ENCODE measurements at regions not wholly inside any gene's neighbourhood (a gene's known extent, or its start where the extent isn't known, plus 50 kb on each side); places are given as distances from the start of the nearest gene placed in this dataset.

DNA sequence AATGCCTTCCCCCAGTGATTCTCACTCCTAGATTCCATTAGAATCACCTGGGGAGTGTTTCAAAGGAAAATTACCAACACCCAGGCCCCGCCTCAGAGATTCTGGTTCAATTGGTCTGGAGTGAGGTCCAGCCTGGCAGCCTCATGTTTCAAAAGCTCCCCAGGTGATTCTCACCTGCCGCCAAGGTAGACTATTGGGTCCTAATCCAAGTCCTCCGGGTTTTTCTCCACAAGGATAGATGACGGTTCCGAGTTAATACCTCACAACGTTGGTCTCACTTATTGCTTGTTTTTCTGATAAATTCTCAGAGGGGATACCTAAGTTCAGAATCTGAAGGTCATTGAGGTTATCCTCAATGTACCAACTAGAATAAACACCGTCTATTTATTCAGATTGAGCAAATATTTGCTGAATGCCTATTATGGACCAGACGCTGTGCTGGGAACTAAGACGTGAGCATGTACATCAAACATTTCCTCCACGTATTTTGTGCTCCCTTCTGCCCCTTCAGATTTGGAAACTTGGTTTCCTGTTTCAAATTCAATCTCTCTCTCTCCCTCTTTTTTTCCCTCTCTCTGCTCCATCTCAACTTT is 97.5 kb downstream of the SEC16B start (continued):
- TF ChIP-seq, protein P1, sequence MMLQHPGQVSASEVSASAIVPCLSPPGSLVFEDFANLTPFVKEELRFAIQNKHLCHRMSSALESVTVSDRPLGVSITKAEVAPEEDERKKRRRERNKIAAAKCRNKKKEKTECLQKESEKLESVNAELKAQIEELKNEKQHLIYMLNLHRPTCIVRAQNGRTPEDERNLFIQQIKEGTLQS (CRISPR knock-in tag; IDR thresholded peaks at IDR 0.05): no peak
- TF ChIP-seq ZNF564 (CRISPR knock-in tag; IDR thresholded peaks at IDR 0.05) (no peak), POLR2G (IDR thresholded peaks at IDR 0.05; ENCODE audit: low read depth, low read length) (no peak), MIER2 (CRISPR knock-in tag; IDR thresholded peaks at IDR 0.05) (no peak), ZNF552 (CRISPR knock-in tag; IDR thresholded peaks at IDR 0.05; ENCODE audit: borderline replicate concordance) (no peak), RCOR2 (CRISPR knock-in tag; IDR thresholded peaks at IDR 0.05) (peak; percentile 67; the same call in 1 of the 2 replicates), SOX13 (IDR thresholded peaks at IDR 0.05) (0 out of 2 replicates have a peak, but pooled peaks have one; percentile 17), SOX13 (CRISPR knock-in tag; conservative IDR thresholded peaks at IDR 0.05 in 1 of 2, IDR thresholded peaks at IDR 0.05 in 1 of 2) (peak in 1 of 2 experiments; percentile 76; a peak in 2 of 4 replicates), ZMYM3 (CRISPR knock-in tag; IDR thresholded peaks at IDR 0.05) (no peak), ATRX (CRISPR knock-in tag; IDR thresholded peaks at IDR 0.05; ENCODE audit: borderline replicate concordance) (no peak), HDAC1 (CRISPR knock-in tag; IDR thresholded peaks at IDR 0.05) (peak; percentile 55), NR2F1 (CRISPR knock-in tag; IDR thresholded peaks at IDR 0.05) (peak; percentile 89), MED1 (CRISPR knock-in tag; IDR thresholded peaks at IDR 0.05) (no peak), REPIN1 (CRISPR knock-in tag; IDR thresholded peaks at IDR 0.05; ENCODE audit: borderline replicate concordance, low read depth) (no peak), NAIF1 (CRISPR knock-in tag; IDR thresholded peaks at IDR 0.05; ENCODE audit: borderline replicate concordance) (no peak), ZNF253 (CRISPR knock-in tag; IDR thresholded peaks at IDR 0.05; ENCODE audit: borderline replicate concordance) (no peak), ISL2 (CRISPR knock-in tag; IDR thresholded peaks at IDR 0.05) (peak; percentile 63; the same call in 1 of the 2 replicates)
- TF ChIP-seq, protein P2, sequence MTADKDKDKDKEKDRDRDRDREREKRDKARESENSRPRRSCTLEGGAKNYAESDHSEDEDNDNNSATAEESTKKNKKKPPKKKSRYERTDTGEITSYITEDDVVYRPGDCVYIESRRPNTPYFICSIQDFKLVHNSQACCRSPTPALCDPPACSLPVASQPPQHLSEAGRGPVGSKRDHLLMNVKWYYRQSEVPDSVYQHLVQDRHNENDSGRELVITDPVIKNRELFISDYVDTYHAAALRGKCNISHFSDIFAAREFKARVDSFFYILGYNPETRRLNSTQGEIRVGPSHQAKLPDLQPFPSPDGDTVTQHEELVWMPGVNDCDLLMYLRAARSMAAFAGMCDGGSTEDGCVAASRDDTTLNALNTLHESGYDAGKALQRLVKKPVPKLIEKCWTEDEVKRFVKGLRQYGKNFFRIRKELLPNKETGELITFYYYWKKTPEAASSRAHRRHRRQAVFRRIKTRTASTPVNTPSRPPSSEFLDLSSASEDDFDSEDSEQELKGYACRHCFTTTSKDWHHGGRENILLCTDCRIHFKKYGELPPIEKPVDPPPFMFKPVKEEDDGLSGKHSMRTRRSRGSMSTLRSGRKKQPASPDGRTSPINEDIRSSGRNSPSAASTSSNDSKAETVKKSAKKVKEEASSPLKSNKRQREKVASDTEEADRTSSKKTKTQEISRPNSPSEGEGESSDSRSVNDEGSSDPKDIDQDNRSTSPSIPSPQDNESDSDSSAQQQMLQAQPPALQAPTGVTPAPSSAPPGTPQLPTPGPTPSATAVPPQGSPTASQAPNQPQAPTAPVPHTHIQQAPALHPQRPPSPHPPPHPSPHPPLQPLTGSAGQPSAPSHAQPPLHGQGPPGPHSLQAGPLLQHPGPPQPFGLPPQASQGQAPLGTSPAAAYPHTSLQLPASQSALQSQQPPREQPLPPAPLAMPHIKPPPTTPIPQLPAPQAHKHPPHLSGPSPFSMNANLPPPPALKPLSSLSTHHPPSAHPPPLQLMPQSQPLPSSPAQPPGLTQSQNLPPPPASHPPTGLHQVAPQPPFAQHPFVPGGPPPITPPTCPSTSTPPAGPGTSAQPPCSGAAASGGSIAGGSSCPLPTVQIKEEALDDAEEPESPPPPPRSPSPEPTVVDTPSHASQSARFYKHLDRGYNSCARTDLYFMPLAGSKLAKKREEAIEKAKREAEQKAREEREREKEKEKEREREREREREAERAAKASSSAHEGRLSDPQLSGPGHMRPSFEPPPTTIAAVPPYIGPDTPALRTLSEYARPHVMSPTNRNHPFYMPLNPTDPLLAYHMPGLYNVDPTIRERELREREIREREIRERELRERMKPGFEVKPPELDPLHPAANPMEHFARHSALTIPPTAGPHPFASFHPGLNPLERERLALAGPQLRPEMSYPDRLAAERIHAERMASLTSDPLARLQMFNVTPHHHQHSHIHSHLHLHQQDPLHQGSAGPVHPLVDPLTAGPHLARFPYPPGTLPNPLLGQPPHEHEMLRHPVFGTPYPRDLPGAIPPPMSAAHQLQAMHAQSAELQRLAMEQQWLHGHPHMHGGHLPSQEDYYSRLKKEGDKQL (CRISPR knock-in tag; IDR thresholded peaks at IDR 0.05; ENCODE audit: low read depth): peak; percentile 95
- TF ChIP-seq, protein P3, sequence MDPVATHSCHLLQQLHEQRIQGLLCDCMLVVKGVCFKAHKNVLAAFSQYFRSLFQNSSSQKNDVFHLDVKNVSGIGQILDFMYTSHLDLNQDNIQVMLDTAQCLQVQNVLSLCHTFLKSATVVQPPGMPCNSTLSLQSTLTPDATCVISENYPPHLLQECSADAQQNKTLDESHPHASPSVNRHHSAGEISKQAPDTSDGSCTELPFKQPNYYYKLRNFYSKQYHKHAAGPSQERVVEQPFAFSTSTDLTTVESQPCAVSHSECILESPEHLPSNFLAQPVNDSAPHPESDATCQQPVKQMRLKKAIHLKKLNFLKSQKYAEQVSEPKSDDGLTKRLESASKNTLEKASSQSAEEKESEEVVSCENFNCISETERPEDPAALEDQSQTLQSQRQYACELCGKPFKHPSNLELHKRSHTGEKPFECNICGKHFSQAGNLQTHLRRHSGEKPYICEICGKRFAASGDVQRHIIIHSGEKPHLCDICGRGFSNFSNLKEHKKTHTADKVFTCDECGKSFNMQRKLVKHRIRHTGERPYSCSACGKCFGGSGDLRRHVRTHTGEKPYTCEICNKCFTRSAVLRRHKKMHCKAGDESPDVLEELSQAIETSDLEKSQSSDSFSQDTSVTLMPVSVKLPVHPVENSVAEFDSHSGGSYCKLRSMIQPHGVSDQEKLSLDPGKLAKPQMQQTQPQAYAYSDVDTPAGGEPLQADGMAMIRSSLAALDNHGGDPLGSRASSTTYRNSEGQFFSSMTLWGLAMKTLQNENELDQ (CRISPR knock-in tag; IDR thresholded peaks at IDR 0.05; ENCODE audit: borderline replicate concordance): no peak
- TF ChIP-seq, protein P4, sequence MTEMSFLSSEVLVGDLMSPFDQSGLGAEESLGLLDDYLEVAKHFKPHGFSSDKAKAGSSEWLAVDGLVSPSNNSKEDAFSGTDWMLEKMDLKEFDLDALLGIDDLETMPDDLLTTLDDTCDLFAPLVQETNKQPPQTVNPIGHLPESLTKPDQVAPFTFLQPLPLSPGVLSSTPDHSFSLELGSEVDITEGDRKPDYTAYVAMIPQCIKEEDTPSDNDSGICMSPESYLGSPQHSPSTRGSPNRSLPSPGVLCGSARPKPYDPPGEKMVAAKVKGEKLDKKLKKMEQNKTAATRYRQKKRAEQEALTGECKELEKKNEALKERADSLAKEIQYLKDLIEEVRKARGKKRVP (CRISPR knock-in tag; IDR thresholded peaks at IDR 0.05): 0 out of 4 replicates have a peak, but pooled peaks of 1 of the 2 experiments have one; percentile 22

Data from HepG2 (cell line).